HG03139 (cell line): ENCODE measurements at regions not wholly inside any gene's neighbourhood (a gene's known extent, or its start where the extent isn't known, plus 50 kb on each side); places are given as distances from the start of the nearest gene placed in this dataset.
"Not testable (repeated sequence)": the region's sequence is repeated elsewhere in the genome, so short reads cannot be mapped to it uniquely, and the experiment has no call there.

Source experiments
- ATAC-seq: cut with Tn5 transposase; IDR thresholded peaks from one replicate; pipeline ENCODE4 v1.9.1; 2021; ENCODE audit not compliant: unreplicated experiment

DNA sequence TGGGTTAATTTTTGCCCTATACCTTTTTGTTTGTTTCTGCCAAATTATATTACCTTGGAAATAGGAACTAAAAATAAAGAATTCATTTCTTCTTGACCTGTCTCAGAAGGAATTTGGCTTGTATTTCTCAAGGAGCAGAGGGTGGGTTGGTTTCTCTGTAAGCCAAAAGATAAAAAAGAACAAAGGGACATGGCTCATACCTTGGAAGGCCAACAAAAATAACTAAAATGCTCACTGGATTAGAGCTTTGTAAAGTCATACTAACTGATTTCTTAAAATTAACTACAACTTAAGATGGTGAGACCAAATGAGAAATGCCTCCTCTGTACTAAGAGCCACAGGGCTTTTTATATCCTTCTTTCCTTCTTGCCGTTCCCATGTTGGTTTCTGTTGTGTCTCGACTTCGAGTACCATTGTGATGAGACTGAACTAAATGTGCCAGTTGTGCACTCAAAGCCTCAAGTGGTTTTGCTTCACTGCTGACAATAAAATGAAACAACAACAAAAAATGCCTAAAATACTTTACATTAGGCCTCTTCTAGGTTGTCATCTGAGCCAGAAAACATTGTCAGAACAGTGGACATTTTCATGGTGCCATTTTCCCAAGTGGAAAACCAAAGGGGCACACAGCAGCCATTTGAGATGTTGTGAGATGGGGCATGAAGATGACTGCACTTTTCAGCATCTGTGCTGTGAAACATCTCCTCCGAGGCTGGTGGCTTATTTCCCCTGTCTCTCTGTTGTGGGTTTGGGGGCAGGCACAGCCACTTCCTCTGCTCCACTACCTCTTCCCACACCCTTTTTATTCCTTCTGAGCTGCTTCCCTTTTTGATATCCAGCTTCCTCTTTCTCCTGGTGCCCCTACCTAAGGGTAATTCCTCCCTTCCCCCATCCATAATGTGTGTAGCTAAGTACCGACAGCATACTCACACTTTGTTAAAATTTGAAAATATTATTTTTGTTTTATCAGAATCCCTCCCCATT is 51.8 kb upstream of the AGR3 start:
- ATAC-seq: no peak

- ATAC-seq: no peak
Measured at GRCh38 chr7:16934722-16935340, 53.0 kb upstream of the AGR3 start.

GRCh38 chr7:16935341-16935735 is 53.6 kb upstream of the AGR3 start:
- no peak for ATAC-seq

DNA sequence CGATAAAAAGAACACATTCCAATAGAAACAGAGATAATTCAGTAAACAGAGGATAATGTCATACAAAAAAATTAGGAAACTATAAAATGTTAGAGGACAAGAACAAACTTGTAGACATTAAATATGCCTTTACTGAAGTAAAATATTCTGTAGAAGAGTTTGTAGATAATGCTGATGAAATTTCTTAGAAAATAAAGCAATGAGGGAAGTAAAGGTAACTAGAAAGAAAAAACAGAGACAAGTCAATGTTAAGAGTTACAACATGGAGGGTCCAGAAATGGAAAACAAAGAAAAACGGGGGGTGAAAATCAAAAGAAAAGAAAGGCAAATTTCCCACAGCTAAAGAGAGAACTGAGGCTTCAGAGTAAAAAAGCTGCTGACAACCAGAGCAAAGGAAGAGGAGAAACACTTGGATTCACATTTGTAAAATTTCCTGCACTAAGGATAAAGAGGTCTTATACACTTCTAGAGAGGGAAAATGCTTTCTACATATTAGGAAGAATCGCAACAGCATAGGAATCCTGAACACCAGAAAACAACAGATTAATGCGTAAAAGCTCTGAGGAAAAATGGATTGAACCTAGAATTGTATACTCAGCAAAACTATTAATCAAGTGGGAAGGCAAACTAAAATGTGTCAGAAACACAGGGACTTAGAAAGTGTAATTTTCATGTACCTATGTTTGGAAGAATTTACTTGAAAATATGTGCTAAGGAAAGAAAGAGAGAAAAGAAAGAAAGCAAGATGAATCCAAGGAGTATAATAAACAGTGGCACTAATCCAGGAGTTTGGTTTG is 55.0 kb upstream of the AGR3 start:
- no peak for ATAC-seq

GRCh38 chr7:16939161-16939560 is 57.4 kb upstream of the AGR3 start:
- no peak for ATAC-seq

DNA sequence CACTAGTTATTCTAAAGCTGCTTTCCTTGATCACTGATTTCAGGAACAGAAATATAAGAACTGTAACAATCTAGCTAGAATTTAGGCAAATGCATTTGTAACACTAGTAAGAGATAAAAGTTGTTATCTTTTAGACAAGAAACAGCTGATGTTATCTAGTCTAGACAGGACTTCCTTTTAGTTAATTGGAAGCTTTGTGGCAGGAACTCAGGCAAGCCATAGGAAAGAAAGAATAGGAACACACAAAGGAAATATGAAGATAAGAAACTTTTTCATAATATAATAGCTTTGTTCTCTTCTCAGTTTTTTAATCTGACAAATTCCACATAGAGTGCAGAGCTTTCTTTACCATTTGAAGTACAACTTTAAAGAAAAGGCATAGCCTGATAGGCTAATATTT is 59.0 kb upstream of the AGR3 start:
- no peak for ATAC-seq

GRCh38 chr7:16942929-16943509 is 61.2 kb upstream of the AGR3 start:
- ATAC-seq: no peak

GRCh38 chr7:16944936-16945335 is 63.2 kb upstream of the AGR3 start:
- ATAC-seq: no peak

- no peak for ATAC-seq
Measured at GRCh38 chr7:16945372-16945771, 63.6 kb upstream of the AGR3 start.

- ATAC-seq: not testable (repeated sequence)
Measured at GRCh38 chr7:16948110-16948509, 66.3 kb upstream of the AGR3 start.

DNA sequence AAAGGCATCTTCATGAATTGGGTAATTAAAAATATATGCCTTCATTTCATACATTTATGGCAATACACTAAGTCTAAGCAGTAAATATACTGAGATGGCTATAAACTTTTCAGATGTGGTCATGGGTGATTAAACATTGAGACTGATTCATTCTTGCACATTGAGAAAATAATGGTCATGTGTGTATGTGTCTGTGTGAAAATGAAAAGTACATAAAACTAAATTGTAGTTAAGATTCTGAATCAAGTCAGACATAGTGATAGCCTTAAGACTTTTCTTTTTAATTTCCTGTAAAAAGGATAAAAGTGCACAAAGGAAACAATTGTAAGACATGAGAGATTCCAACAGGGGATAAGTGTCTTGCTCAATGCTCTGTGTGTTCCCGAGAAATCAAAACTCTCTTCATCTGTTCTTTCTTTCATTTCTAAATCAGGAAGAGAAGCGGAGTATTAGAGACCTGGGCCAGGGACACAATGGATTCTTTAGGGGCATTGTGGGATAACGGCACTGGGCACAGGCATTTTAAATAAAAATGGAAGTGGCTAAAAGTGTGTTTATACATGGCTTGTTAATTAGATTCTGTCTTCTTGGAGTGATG is 69.8 kb upstream of the AGR3 start:
- no peak for ATAC-seq

DNA sequence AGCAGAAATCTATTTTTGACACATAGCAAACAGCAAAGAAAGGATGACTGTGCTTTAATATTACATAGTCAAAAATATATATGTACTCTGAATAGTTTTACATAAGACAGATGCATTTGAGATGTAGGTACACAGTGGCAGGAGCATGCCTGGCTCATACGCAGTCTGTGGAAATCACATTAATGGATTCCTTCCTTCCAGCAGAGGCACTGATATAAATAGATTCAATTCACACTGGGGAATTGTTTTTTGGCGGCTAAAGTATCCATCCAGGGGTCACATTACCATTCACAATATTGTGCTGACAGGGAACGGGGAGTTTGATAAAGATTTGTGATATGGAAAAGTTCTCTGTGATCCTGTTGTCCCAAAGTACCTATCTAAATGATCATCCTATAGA is 72.5 kb upstream of the AGR3 start:
- ATAC-seq: no peak

GRCh38 chr7:16958724-16959123 is 76.9 kb upstream of the AGR3 start:
- ATAC-seq: no peak

DNA sequence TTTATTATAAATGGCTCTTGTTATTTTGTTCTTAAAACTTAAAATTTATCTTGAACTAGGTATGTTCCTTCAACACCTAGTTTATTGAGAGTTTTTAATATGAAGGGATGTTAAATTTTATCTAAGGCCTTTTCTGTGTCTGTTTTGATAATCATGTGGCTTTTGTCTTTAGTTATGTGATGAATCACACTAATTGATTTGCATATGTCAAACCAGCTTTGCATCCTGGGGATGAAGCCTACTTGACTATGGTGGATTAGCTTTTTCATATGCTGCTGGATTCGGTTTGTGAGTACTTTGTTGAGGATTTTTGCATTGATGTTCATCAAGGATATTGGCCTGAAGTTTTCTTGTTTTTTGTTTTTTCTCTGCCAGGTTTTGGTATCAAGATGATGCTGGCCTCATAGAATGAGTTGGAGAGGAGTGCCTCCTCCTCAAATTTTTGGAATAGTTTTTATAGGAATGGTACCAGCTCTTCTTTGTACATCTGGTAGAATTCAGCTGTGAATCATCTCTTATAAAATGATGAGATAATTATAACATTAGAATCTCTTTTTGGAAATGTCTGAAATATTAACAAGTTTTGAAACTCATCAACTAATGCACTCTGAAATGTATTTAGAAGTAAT is 78.7 kb upstream of the AGR3 start:
- ATAC-seq: no peak

DNA sequence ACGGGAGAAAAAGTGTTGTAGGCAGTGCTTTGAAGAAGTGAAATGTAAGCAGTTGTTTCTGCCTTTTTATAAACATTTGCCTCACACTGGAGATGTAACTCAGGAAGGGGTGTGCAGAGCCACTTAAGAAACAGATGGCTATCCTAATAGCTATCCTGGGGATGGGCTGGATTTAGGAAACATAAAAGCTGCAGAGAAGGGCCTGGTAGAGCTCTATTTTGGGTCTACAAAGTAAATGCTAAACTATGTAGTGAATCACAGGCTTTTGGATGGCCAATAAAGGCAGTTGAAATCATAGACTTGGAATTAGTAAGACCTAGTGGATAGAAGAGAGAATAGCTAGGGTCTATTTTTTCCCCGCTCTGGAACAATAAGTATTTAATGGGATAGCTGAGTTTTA is 79.9 kb upstream of the AGR3 start:
- no peak for ATAC-seq

GRCh38 chr7:16963044-16963443 is 81.3 kb upstream of the AGR3 start:
- ATAC-seq: no peak

- ATAC-seq: not testable (repeated sequence)
Measured at GRCh38 chr7:16965697-16966096, 83.9 kb upstream of the AGR3 start.

- no peak for ATAC-seq
Measured at GRCh38 chr7:16967300-16967811, 85.6 kb upstream of the AGR3 start.

GRCh38 chr7:16970732-16971482 is 89.1 kb upstream of the AGR3 start:
- ATAC-seq: no peak
